ENCODE measurements at regions not wholly inside any gene's neighbourhood (a gene's known extent, or its start where the extent isn't known, plus 50 kb on each side); places are given as distances from the start of the nearest gene placed in this dataset.

GRCh38 chr12:25040593-25040992 lies 91.7 kb upstream of the BCAT1 start:
- TF ChIP-seq CTCF (IDR thresholded peaks at IDR 0.05) (no peak), POLR2A (IDR thresholded peaks at IDR 0.05) (no peak), EP300 (IDR thresholded peaks at IDR 0.05) (no peak)

Measured in upper lobe of left lung (tissue), 4 donors.